Effector memory CD4-positive, alpha-beta T cell (primary cell): ENCODE measurements at regions not wholly inside any gene's neighbourhood (a gene's known extent, or its start where the extent isn't known, plus 50 kb on each side); places are given as distances from the start of the nearest gene placed in this dataset.

Source experiments
- DNase-seq, 3 donors: peaks; one replicate each; pipeline ENCODE4 v3.0.0-alpha.2; 2020
- H3K27ac ChIP-seq: 2 replicates; pipeline ENCODE4 v1.7.0; 2013; ENCODE audit warnings: mild to moderate bottlenecking, low read length, moderate library complexity; ENCODE audit not compliant: insufficient read depth, poor library complexity, severe bottlenecking
- H3K27me3 ChIP-seq: replicated peaks from 2 replicates; pipeline ENCODE4 v1.7.0; 2013; ENCODE audit warnings: mild to moderate bottlenecking, low read length; ENCODE audit not compliant: insufficient read depth, control insufficient read depth, poor library complexity, severe bottlenecking
- H3K36me3 ChIP-seq: 2 replicates; pipeline ENCODE4 v1.7.0; 2013; ENCODE audit warnings: mild to moderate bottlenecking, low read length, moderate library complexity; ENCODE audit not compliant: control insufficient read depth, insufficient read depth
- H3K4me1 ChIP-seq: 2 replicates; pipeline ENCODE4 v1.7.0; 2013; ENCODE audit warnings: low read length, mild to moderate bottlenecking; ENCODE audit not compliant: control insufficient read depth, insufficient read depth, poor library complexity, severe bottlenecking
- H3K4me3 ChIP-seq: 2 replicates; pipeline ENCODE4 v1.7.0; 2013; ENCODE audit warnings: low read length, low read depth, mild to moderate bottlenecking; ENCODE audit not compliant: insufficient read depth, poor library complexity, severe bottlenecking
- H3K9me3 ChIP-seq: 2 replicates; pipeline ENCODE4 v1.7.0; 2013; ENCODE audit warnings: mild to moderate bottlenecking, low read length, moderate library complexity; ENCODE audit not compliant: control insufficient read depth

GRCh38 chr2:118565786-118566540 is 281.5 kb downstream of the EN1 start:
- H3K4me1 ChIP-seq = no peaks in the 10 kb centered on the region
- H3K27me3 ChIP-seq = no peaks in the 10 kb centered on the region
- no peak overlapping the region for H3K4me3 ChIP-seq
- no peaks in the 10 kb centered on the region for H3K36me3 ChIP-seq
- no peak overlapping the region for H3K27ac ChIP-seq
- no peak for DNase-seq
- H3K9me3 ChIP-seq = no peaks in the 10 kb centered on the region

- Histone ChIP-seq H3K27ac (no peak overlapping the region), H3K36me3 (no peaks in the 10 kb centered on the region), H3K4me3 (no peak overlapping the region), H3K9me3 (no peaks in the 10 kb centered on the region), H3K4me1 (no peaks in the 10 kb centered on the region), H3K27me3 (no peaks in the 10 kb centered on the region)
- no peak for DNase-seq
Measured at GRCh38 chr2:118565301-118565700, 282.1 kb downstream of the EN1 start.

GRCh38 chr2:118562144-118562543 is 285.3 kb downstream of the EN1 start:
- DNase-seq = no peak
- H3K9me3 ChIP-seq = no peaks in the 10 kb centered on the region
- H3K36me3 ChIP-seq = no peaks in the 10 kb centered on the region
- H3K4me1 ChIP-seq = no peaks in the 10 kb centered on the region
- H3K27me3 ChIP-seq = no peaks in the 10 kb centered on the region
- H3K27ac ChIP-seq = no peak overlapping the region
- no peak overlapping the region for H3K4me3 ChIP-seq

- Histone ChIP-seq H3K9me3 (no peaks in the 10 kb centered on the region), H3K4me1 (no peaks in the 10 kb centered on the region), H3K27ac (no peak overlapping the region), H3K36me3 (no peaks in the 10 kb centered on the region), H3K27me3 (no peaks in the 10 kb centered on the region), H3K4me3 (no peak overlapping the region)
- DNase-seq = no peak
Measured at GRCh38 chr2:118558846-118559245, 288.6 kb downstream of the EN1 start.

- Histone ChIP-seq H3K4me1 (no peaks in the 10 kb centered on the region), H3K27me3 (no peaks in the 10 kb centered on the region), H3K9me3 (no peaks in the 10 kb centered on the region), H3K27ac (no peak overlapping the region), H3K36me3 (no peaks in the 10 kb centered on the region), H3K4me3 (no peak overlapping the region)
- DNase-seq = no peak
Measured at GRCh38 chr2:118557791-118558190, 289.7 kb downstream of the EN1 start.

GRCh38 chr2:118557016-118557415 is 290.4 kb downstream of the EN1 start:
- no peaks in the 10 kb centered on the region for H3K4me1 ChIP-seq
- H3K27me3 ChIP-seq = no peaks in the 10 kb centered on the region
- no peak overlapping the region for H3K27ac ChIP-seq
- no peaks in the 10 kb centered on the region for H3K9me3 ChIP-seq
- H3K4me3 ChIP-seq = no peak overlapping the region
- DNase-seq = no peak
- no peaks in the 10 kb centered on the region for H3K36me3 ChIP-seq

- H3K27ac ChIP-seq = no peak overlapping the region
- no peaks in the 10 kb centered on the region for H3K27me3 ChIP-seq
- H3K9me3 ChIP-seq = no peaks in the 10 kb centered on the region
- H3K4me3 ChIP-seq = no peak overlapping the region
- H3K4me1 ChIP-seq = no peaks in the 10 kb centered on the region
- no peak for DNase-seq
- no peaks in the 10 kb centered on the region for H3K36me3 ChIP-seq
Measured at GRCh38 chr2:118554616-118555015, 292.8 kb downstream of the EN1 start.

- Histone ChIP-seq H3K4me3 (no peak overlapping the region), H3K9me3 (no peaks in the 10 kb centered on the region), H3K27me3 (no peaks in the 10 kb centered on the region), H3K4me1 (no peaks in the 10 kb centered on the region), H3K36me3 (no peaks in the 10 kb centered on the region), H3K27ac (no peak overlapping the region)
- no peak for DNase-seq
Measured at GRCh38 chr2:118549503-118549902, 297.9 kb downstream of the EN1 start.

- Histone ChIP-seq H3K4me3 (no peak overlapping the region), H3K4me1 (no peaks in the 10 kb centered on the region), H3K9me3 (no peaks in the 10 kb centered on the region), H3K36me3 (no peaks in the 10 kb centered on the region), H3K27ac (no peak overlapping the region), H3K27me3 (no peaks in the 10 kb centered on the region)
- no peak for DNase-seq
Measured at GRCh38 chr2:118548880-118549488, 298.5 kb downstream of the EN1 start.

GRCh38 chr2:118539290-118539689 is 308.2 kb downstream of the EN1 start:
- no peak overlapping the region for H3K27ac ChIP-seq
- no peaks in the 10 kb centered on the region for H3K36me3 ChIP-seq
- H3K4me3 ChIP-seq = no peak overlapping the region
- DNase-seq = no peak
- no peaks in the 10 kb centered on the region for H3K9me3 ChIP-seq
- H3K4me1 ChIP-seq = no peaks in the 10 kb centered on the region
- no peaks in the 10 kb centered on the region for H3K27me3 ChIP-seq
